HG02678 (cell line): ENCODE measurements at regions not wholly inside any gene's neighbourhood (a gene's known extent, or its start where the extent isn't known, plus 50 kb on each side); places are given as distances from the start of the nearest gene placed in this dataset.

ENCODE experiments used
- ATAC-seq: cut with Tn5 transposase; IDR thresholded peaks from one replicate; pipeline ENCODE4 v1.9.1; 2021; ENCODE audit warnings: mild to moderate bottlenecking, moderate library complexity; ENCODE audit not compliant: unreplicated experiment

DNA sequence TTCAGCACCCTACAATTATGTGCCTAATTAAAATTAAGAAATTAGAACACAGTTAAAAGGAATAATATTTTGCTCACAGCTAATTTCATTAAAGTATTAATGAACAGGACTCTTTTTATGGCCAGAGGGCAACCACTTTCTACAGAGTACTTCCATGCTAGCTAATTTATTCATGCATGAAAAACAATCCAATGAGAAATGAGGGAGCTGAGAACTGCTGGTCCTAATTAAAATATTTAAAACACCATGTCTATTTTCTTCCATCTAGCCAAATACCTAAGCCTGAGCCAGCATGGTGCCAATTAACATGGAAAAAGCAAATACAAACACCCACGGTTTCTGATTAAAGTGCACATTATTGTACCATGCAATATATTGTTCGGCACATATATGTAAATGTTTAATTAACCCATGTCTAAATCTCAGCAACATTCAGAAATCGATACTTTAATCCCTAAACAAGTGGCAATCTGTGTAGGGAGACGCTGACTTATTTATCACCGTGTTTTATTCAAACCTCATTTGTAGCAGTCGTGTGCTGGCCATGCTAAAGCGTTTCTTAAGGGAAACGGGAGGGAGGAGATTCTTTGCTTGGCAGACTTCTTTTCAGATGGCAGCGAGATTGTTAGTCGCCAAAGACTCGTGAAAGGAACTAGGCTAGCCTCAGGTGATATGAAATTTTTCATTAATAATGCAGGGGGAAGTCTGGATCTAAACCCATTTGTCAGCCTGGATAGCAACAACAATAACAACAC, 193.5 kb downstream of the ANXA2 start:
- ATAC-seq: no peak

DNA sequence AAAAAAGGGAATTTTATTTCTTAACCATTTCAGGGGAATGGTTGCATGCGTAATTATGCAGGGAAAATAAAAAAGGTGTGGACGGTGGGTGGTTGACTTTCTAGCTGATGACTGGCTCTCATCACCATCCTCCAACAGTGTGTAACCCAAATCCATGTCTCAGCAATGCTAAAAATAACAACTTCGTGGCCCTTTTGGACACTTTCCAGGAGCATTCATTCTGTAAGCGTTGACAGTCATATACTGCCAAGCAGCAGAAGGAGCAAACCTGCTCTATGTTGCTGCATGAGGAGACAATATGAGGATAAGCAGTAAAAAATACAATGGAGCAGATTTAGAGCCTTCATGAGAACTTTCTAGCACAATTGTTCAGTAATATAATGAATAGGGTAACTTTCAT, 189.1 kb downstream of the ANXA2 start:
- ATAC-seq: no peak

DNA sequence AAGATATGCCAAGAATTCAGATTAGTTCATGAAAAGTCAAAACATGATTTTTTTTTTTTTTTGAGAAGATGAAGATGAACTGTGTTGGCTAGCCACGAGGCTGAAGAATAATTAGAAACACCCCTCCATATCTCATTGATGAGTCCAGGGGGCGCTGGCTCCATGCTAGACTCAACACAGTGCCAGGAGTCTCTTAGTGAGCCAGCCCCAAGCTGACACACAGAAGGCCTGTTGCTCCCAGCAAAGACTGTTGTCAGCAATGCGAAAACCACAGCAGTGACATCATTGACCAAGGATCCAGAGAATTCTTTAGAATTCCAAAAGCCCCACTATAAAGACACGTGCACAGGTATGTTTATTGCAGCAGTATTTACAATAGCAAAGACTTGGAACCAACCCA, 185.2 kb downstream of the ANXA2 start:
- no peak for ATAC-seq

DNA sequence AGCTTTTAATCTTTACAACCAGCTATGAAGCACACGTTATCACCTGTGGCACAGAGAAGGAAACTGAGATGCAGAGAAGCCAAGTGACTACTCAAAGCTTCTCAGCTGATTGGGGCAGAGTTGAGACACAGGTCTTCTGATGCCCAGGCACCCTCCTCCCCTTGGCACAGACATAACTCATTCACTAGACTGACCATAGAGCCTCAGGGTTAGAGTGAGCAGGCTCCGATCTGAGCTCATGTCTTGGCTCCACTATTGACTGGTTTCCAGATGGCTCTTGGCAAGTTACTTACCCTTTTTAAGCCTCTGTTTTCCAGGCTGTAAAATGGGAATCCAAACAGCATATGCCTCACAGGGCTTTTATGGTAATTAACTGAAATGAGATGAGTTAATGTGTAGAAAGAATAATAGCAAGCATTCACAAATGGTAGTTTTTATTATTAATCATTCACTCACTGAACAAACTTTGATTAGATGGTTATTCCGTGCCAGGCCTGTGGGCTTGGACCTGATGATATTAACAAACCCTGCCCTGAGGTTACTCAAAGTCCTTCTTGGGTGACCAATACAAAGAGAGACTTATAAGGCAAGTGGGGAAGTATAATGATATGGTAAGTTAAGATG, 184.3 kb downstream of the ANXA2 start:
- no peak for ATAC-seq

DNA sequence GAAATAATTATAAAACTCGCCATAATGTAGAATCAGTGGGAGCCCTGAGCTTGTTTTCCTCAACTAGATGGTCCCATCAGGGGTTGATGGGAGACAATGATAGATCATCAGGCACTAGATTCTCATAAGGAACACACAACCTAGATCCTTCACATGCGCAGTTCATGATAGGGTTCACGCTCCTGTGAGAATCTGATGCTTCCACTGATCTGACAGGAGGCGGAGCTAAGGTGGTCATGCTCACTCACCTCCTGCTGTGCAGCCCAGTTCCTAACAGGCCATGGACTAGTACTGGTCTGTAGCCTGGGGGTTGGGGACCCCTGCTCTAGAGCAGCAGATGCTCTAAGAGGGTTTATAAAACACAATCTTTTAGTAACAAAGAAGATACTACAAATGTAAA, 183.6 kb downstream of the ANXA2 start:
- ATAC-seq: no peak

DNA sequence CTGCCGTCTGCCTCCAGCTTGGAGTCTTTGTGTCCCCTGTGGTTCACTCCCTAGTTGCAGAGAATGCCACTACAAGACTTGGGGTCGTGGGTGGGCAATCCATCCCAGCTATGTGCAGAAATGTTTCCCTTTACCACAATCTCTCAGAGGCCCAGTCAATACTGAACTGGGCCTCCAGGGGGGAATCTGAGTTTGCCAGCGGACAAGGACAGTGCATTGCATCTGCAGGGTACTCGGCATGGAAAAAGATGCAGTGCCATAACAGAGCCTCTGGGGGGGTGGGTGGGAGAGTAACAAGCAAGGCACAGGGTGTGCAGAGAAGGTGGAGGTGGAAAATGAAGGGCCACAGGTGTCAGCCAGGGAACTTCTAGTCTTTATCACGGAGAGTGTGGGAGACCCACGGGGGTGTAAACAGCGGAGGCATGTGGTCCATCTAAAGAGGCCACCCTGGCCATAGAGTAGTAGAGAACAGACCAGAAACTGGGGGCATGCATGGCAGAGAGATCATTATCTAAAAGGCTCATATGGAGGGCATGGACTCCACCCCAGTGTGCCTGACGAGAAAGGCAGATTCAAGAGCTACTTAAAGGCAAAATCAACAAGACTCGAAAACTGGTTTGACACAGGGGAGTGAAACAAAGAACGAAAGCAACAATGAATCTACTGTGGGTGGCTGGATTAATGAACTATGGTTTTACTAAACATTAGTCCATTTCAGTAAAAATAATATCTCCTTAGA, 182.4 kb downstream of the ANXA2 start:
- ATAC-seq: no peak

DNA sequence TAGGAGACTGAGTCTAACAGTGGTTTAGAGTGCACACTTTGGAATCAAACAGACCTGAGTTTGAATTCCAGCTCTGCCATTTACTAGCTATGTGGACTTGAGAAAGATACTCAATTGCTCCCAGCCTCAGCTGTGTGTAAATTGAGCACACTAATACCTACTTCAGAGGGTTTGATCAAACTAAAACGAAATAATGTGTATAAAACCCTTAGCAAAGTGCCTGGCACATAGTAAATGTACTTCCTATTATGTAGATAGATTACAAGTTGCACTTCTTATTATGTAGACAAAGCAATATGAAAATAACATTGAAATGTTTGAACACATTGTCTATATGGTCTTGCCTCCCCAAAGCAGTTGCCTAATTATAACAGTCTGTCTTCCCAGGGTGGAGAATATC, 180.6 kb downstream of the ANXA2 start:
- no peak for ATAC-seq

DNA sequence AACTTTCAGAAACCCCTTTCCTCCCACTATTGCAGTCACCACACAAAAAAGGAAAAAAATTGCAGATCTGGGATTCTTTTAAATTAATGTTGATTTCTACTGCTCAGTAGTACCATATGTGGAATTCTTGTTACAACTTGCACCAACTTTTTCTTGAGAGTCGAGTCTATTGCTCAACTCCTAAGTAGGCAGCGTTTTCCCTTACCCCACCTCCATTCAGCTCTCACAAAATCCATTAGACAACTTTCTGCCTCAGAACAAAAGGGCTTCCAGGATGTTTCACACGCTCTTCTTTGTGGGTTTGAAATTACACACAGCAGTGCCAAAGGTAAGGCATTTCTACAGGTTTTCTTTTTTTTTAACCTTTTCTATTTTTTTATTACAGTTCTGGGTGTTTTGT, 179.5 kb downstream of the ANXA2 start:
- no peak for ATAC-seq

DNA sequence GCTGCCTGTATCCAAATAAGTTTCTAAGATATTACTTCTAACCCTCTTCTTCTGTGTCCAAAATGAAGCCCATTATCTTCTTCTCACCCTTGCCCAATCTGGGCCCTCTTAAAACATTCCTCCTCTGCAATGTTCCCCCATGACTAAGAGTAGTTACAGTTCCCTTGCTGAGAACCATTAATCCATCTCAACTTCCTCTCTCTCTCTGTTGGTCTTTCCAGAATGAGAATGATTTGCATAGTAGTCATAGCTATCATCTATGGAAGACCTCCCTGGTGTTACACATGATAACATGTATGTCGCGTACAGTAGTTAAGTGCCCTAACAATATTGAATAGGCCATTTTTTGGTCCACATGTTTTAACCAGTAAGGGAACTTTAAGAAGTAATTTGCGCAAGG, 177.9 kb downstream of the ANXA2 start:
- no peak for ATAC-seq

DNA sequence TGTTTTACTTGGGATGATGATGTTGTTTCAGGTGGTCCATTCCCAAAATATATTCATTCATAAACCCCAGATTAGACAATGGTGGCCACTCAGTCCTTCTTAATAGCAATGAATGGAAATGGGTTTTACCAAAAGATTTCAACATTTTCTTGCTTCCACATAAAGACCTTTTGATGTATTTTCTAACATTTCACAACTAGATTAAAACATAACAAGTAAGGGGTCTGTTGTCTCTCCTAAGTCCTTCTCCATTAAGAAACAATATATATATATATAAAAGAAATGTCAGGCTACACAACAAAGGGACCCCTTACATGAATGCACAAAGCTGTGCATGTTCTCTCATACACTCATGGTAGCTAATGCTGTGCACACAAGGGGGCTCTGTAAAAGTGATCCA, 176.4 kb downstream of the ANXA2 start:
- no peak for ATAC-seq

DNA sequence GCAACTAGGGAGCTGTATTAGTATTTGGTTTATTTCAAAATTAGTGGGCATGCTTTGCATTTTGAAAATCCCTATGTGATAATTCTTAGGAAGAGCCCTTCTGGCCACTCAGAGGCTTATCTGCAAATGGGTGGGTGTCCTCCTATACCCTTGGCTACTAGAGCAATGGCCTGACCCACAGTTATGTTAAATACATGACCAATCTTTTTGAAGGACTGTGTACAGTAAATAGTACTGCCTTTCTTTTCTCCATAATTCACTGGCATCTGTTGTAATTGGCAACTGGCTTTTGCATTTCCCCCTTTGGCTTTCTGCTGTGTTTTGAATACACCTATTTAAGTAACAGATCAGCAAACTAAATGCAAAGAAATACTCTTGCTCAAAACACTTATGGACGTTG, 175.4 kb downstream of the ANXA2 start:
- ATAC-seq: no peak

DNA sequence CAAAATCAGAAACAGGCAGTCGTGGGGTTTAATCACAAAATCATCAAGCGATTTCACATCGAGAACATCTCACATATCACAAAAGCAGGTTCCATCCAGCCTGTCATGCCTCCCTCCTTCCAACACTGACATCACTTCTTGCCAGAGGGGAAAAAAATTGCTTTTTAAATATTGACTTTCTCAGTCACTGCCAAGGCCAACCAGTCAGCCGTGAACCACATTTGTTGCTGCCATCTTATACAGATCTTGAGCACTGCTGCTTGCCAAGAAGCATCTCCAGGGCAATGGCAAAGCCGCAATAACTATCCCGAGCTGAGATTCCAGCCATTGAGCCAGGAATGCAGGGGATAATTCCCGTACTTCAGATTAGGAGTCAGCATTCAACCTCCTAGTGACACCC, 174.6 kb downstream of the ANXA2 start:
- ATAC-seq: no peak

DNA sequence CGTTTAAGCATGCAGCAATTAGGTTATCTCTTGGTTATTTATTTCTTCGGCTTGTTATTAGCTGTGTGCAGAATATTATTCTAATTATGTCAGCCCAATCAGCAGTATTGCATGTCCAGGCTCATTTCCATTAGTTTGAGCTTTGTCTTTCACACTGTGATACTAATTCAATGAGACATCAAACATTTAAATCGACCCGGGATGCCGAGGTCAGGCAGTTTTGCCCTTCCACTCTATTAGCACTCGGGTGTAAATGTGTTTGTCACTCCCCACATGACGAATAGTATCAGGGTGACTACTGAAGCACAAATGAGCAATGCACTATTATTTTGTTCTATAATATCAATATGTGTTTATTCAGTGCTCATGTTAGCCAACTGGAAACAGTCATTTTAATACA, 170.9 kb downstream of the ANXA2 start:
- ATAC-seq: no peak

DNA sequence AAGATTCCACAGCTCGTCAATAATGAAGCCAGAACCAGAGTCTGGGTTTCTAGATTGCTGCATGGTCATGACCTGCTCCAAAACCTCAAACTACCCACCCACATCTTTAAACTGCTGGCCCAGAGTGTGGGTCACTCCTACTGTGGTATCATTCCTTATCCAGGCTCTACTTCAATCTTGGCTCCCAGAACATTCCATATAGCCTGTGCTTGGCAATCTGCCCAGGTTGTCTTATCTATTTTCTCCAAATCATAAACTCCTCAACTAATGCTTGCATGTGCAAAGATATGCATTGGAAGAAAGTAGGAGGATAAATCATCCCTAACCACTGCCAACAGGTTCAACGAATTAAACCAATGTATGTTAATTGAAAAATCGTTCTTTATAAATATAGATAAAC, 169.7 kb downstream of the ANXA2 start:
- ATAC-seq: no peak

DNA sequence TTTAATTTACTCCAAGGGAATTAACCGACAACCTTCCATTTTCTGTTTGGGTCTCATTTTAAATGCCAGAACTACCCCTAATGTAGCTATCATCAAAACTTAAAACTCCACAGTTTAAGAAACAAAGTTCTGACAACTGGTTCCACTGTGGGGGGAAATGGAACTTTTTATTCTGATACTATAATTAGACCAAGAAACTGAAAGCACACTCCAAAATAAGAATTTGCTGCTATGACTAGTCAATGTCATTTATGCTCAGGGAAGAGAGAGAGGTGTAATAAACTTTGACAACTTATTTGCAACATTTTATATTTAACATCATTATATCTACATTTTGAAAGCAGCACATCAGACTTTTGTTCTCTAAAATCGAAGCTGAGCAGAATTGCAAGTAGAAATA, 169.2 kb downstream of the ANXA2 start:
- ATAC-seq: no peak

DNA sequence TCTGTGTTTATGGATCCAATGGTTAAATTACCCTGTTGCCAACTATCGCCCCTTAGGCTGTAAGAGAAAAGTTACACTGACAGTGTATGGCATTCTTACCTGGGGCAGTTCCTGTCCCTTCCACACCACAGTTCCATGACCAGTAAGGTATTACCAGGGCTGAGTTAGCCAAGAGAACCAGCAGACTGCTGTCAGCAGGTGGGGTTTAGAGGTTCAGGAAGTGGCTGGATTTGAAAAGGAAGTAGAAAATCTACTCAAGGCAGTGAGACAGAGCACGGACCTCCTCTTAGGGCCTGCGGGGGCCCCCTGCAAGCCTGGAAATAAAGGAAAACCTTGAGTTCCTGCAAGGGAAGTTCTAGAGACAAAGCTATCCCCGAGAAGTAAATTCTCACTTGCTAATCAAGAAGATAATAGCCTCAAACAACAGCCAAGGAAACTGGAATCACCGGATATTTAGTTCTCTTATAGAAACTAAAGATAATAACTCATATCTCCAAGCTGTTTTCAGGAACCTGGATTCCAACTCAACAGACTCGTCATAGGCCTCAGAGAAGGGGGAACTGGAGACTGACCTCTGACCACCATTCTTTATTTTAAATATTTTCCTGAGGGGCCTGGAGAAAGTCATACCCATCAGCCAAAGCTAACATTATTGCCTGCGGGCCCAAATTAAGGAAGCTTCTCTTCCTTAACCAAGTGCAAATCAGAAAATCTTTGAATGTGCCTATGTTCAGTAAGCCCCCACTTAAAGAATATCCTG, 161.7 kb downstream of the ANXA2 start:
- no peak for ATAC-seq

DNA sequence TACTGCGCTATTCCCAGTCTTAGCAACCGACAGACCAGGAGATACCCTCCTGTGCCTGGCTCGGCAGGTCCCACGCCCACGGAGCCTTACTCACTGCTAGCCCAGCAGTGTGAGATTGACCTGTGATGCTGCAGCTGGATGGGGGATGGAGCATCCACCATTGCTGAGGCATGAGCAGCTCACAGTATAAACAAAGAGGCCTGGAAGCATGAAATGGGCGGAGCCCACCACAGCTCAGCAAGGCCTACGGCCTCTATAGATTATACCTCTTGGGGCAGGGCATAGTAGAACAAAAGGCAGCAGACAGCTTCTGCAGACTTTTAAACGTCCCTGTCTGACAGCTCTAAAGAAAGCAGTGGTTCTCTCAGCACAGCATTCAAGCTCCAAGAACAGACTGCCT, 160.3 kb downstream of the ANXA2 start:
- no peak for ATAC-seq

DNA sequence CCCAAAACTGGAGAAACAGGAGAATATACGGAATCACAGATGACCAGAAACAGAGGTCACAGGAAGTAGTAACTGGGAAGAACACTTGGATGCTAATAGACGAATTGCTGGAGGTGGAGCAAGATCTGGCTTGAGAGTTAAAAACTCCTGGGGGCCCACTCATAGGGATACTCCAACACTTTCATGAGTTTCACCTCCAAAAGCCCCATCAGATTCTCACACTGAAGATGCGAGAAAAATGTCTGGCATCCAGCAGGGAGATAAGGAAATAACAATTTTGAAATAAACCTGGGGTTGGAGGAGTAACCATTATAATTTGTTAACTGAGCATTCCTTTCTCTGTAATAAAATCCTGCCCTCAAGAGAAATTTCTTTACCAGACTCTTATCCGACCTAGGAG, 154.0 kb downstream of the ANXA2 start:
- ATAC-seq: no peak

DNA sequence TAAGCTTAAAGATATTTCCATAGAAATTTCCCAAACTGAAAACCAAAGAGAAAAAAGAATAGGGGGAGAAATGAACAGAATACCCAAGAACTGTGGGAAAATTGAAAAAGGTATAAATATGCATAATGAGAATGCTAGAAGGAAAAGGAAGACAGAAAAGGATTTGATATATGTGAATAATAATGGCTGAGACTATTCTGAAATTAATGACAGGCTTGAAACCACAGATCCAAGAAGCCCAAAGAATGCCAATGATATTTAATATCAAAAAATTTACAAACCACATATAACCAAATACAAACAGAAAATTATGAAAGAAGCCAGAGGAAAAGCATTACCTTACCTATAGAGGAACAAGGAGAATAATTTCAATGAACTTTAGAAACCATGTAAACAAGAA, 153.0 kb downstream of the ANXA2 start:
- no peak for ATAC-seq

DNA sequence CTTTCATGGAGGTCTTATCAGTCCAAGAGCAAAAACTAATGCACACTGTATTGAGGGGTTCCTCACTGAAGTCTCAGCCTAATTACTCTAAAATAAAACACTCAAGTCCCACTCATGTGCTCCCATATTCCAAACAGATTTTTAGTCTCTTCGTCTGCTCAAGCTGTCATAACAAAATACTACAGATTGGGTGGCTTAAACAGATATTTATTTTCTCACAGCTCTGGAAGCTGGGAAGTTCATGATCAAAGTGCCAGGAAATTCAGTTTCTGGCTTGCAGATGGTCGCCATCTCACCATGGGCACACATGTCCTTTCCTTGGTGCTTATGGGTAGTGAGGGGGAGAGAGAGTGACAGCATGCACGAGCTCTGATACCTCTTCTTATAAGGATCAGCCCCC, 147.5 kb downstream of the ANXA2 start:
- no peak for ATAC-seq

DNA sequence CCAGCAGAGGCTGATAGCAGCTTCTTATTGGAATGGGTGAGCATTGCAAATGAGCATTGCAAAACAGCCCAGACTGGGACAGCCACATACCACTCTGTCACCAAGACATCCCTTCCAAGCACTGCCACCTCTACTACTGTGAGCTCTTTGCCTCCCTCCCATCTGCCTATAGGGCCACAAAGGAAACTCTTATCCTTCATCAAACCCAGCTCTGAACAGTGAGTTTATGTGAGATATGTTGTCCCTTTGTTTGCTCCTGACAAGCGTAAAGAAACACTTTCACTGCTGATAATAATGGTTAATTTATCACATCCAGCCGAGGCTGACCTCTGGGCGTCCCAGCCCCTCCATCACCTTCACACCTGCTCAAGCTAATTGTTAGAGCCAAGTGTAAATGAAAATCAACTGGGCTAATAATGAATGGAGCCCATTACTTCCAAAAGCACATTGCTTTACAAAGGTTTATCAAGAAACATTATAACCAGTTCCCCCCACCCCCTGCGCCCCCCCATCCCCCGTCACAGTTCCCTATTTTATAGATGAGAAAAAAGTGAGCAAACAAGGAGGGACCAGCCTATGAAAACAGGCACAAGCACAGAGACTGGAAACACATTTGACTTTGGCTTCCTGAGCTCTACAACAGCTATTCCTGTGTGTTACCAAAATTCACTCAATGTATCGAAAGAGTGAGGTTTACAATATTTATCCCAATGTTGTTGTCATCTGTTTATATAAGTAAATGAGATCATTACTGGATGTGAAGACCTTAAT, 146.3 kb downstream of the ANXA2 start:
- no peak for ATAC-seq
